ENCODE measurements at regions not wholly inside any gene's neighbourhood (a gene's known extent, or its start where the extent isn't known, plus 50 kb on each side); places are given as distances from the start of the nearest gene placed in this dataset.

DNA sequence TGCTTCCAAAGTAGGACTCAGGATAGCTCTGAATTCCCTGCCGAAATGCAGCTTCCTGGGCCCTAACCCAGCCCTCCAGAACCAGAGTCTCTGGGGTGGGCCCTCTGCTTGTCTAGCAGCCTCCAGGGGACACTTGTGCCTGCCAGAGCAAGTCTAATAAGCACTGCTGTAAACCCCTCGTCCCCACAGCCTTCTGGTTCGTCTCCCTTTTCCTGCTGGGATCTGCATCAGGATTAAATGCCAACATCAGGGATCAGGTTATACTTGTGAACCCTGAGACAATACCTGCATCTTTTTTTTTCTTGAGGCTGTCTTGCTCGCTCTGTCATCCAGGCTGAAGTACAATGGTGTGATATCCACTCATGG, 282.0 kb downstream of the SEC14L1 start:
- peak overlapping the region in 3 of 4 donors; percentile 81 to 83 (median 82) for H3K27ac ChIP-seq
- H3K4me1 ChIP-seq = peaks cover 79 to 95% (median 79%) of the 10 kb centered on the region in 4 donors
- H3K4me3 ChIP-seq = no peak overlapping the region
- WGBS, 2 donors = 92 to 94% methylated on average over 3 to 4 of the region's 4 CpGs
- H3K9me3 ChIP-seq = no peaks in the 10 kb centered on the region
- DNase-seq (no peak), ATAC-seq (ENCODE audit: low FRiP score in 2 of 2) (no peak)
- H3K36me3 ChIP-seq = peaks cover 0 to 4% (median 0%) of the 10 kb centered on the region in 4 donors
- TF ChIP-seq POLR2A (IDR thresholded peaks at IDR 0.05) (no peak), POLR2AphosphoS5 (IDR thresholded peaks at IDR 0.05) (no peak), CTCF (IDR thresholded peaks at IDR 0.05) (no peak), EP300 (IDR thresholded peaks at IDR 0.05) (no peak)
- no peaks in the 10 kb centered on the region for H3K27me3 ChIP-seq

- Histone ChIP-seq H3K36me3 (no peaks in the 10 kb centered on the region), H3K27ac (peak overlapping the region; percentile 60 to 83 (median 82)), H3K4me3 (no peak overlapping the region), H3K9me3 (no peaks in the 10 kb centered on the region), H3K4me1 (peaks cover 83 to 97% (median 88%) of the 10 kb centered on the region in 4 donors), H3K27me3 (no peaks in the 10 kb centered on the region)
- DNase-seq (peak; percentile 45 to 90), ATAC-seq (ENCODE audit: low FRiP score in 2 of 2) (peak; percentile 71 to 79)
- WGBS, 2 donors = 73 to 79% methylated on average over 26 to 31 of the region's 31 CpGs
- TF ChIP-seq CTCF (IDR thresholded peaks at IDR 0.05) (no peak), POLR2AphosphoS5 (IDR thresholded peaks at IDR 0.05) (peak; percentile 67 to 81), EP300 (IDR thresholded peaks at IDR 0.05) (peak in 2 of 4 donors; percentile 31 to 57), POLR2A (IDR thresholded peaks at IDR 0.05) (no peak)
Observed at GRCh38 chr17:77423589-77424451, 283.1 kb downstream of the SEC14L1 start.

GRCh38 chr17:77424585-77425344, 284.0 kb downstream of the SEC14L1 start:
- ATAC-seq (ENCODE audit: low FRiP score in 2 of 2) = peak; percentile 47 to 51
- Histone ChIP-seq H3K9me3 (no peaks in the 10 kb centered on the region), H3K36me3 (no peaks in the 10 kb centered on the region), H3K27ac (peak overlapping the region; percentile 54 to 83 (median 82)), H3K4me1 (peaks cover 86 to 97% (median 92%) of the 10 kb centered on the region in 4 donors), H3K4me3 (no peak overlapping the region), H3K27me3 (no peaks in the 10 kb centered on the region)
- WGBS, 2 donors = 31 to 63% methylated on average over 8 to 17 of the region's 21 CpGs
- peak; percentile 62 to 92 for DNase-seq
- TF ChIP-seq CTCF (IDR thresholded peaks at IDR 0.05) (no peak), POLR2A (IDR thresholded peaks at IDR 0.05) (no peak), POLR2AphosphoS5 (IDR thresholded peaks at IDR 0.05) (peak; percentile 67 to 73), EP300 (IDR thresholded peaks at IDR 0.05) (peak in 1 of 4 donors; percentile 29)

GRCh38 chr17:77425348-77425747, 284.6 kb downstream of the SEC14L1 start:
- H3K4me3 ChIP-seq = no peak overlapping the region
- H3K27ac ChIP-seq = peak overlapping the region; percentile 54 to 83 (median 82)
- H3K36me3 ChIP-seq = no peaks in the 10 kb centered on the region
- DNase-seq (no peak), ATAC-seq (ENCODE audit: low FRiP score in 2 of 2) (no peak)
- TF ChIP-seq POLR2AphosphoS5 (IDR thresholded peaks at IDR 0.05) (no peak), EP300 (IDR thresholded peaks at IDR 0.05) (no peak), CTCF (IDR thresholded peaks at IDR 0.05) (no peak), POLR2A (IDR thresholded peaks at IDR 0.05) (no peak)
- H3K27me3 ChIP-seq = no peaks in the 10 kb centered on the region
- peaks cover 86 to 97% (median 92%) of the 10 kb centered on the region in 4 donors for H3K4me1 ChIP-seq
- WGBS, 2 donors = 41 to 59% methylated on average over 4 to 9 of the region's 9 CpGs
- no peaks in the 10 kb centered on the region for H3K9me3 ChIP-seq

Measured in upper lobe of left lung (tissue), 6 donors.